Parathyroid adenoma (tissue), 2 donors: ENCODE measurements at regions not wholly inside any gene's neighbourhood (a gene's known extent, or its start where the extent isn't known, plus 50 kb on each side); places are given as distances from the start of the nearest gene placed in this dataset.

Experiments used
- H2AFZ ChIP-seq: fragments of 300-600 bp; sonication (generic); one replicate; pipeline ENCODE4 v1.7.0; 2017; ENCODE audit warnings: antibody characterized with exemption, mild to moderate bottlenecking
- H3K27ac ChIP-seq: fragments of 300-600 bp; sonication (generic); one replicate; pipeline ENCODE4 v1.7.0; 2017
- H3K27me3 ChIP-seq: fragments of 300-600 bp; sonication (generic); one replicate; pipeline ENCODE4 v1.7.0; 2017; ENCODE audit warnings: low read length; ENCODE audit not compliant: control insufficient read depth, insufficient read depth
- H3K36me3 ChIP-seq: fragments of 300-600 bp; sonication (generic); one replicate; pipeline ENCODE4 v1.7.0; 2017; ENCODE audit warnings: low read length; ENCODE audit not compliant: control insufficient read depth, insufficient read depth
- H3K4me1 ChIP-seq: fragments of 300-600 bp; sonication (generic); one replicate; pipeline ENCODE4 v1.7.0; 2017; ENCODE audit warnings: control low read depth
- H3K4me2 ChIP-seq: fragments of 300-600 bp; sonication (generic); one replicate; pipeline ENCODE4 v1.7.0; 2017; ENCODE audit warnings: low read length
- H3K4me3 ChIP-seq: fragments of 300-600 bp; sonication (generic); one replicate; pipeline ENCODE4 v1.7.0; 2017; ENCODE audit warnings: low read depth, low read length
- H3K79me2 ChIP-seq: fragments of 300-600 bp; sonication (generic); one replicate; pipeline ENCODE4 v1.7.0; 2017; ENCODE audit warnings: control low read depth
- H3K9ac ChIP-seq: fragments of 300-600 bp; sonication (generic); one replicate; pipeline ENCODE4 v1.7.0; 2017; ENCODE audit warnings: mild to moderate bottlenecking
- H3K9me3 ChIP-seq: fragments of 300-600 bp; sonication (generic); one replicate; pipeline ENCODE4 v1.7.0; 2017; ENCODE audit warnings: low read length; ENCODE audit not compliant: control insufficient read depth
- CTCF ChIP-seq: fragments of 300-600 bp; sonication (generic); IDR thresholded peaks from one replicate; pipeline ENCODE4 v1.7.0; 2017; ENCODE audit warnings: antibody characterized with exemption, mild to moderate bottlenecking
- donor health status: primary hyperparathyroidism.

DNA sequence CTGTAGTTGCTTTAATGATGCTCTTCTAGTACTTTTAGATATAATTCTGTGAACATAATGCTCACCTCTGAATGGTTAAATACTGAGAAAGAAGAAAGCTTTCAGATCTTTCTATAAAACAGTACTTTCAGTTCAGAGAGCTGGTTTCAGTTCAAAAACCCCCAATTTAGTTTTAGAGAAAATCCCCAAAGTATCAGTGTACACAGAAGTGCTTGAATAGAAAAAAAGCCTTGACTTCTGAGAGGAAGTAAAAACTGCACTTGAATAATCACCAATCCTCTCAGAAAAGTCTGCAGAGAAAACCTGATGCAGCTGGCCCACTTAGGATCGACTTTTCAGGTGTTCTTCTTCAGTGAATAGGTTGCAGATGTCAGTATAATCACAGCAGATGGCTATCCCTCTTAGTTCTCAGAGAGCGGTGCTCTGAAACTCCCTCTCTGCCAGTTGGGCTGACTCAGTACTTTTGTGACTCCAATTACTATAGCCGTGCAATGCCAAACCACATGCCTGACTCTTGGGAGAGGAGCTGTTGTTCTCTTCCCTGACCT, 616.3 kb downstream of the LRFN5 start:
- no peaks in the 10 kb centered on the region for H3K36me3 ChIP-seq
- no peaks in the 10 kb centered on the region for H3K27me3 ChIP-seq
- no peak overlapping the region for H2AFZ ChIP-seq
- no peak overlapping the region for H3K4me2 ChIP-seq
- no peaks in the 10 kb centered on the region for H3K4me1 ChIP-seq
- H3K79me2 ChIP-seq: no peaks in the 10 kb centered on the region
- no peak overlapping the region for H3K27ac ChIP-seq
- no peaks in the 10 kb centered on the region for H3K9me3 ChIP-seq
- no peak for TF ChIP-seq CTCF
- H3K4me3 ChIP-seq: no peak overlapping the region
- no peak overlapping the region for H3K9ac ChIP-seq

DNA sequence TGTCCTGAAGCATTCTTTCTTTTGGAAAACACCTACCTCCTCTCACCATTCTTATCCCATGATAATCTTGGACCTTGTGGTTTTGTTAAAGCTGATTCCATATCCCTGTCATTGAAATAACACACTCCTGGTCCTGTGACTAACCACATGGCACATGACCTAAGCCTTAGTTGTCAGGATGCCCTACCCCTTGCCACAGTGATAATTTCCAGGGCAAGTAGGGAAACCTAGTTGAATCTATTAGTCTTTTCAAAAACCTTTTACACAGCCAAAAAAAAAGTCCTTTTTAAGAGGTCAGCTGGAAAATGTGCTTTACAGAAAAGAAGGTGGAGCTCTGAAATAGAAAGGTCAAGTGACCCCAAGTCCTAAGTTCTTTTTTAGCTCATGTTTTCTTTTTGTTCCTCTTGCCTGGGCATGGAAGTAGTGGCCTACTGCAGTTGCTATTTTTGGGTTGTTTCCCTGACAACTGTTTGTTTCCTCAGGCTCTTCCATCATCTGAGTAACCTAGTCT, 608.4 kb downstream of the LRFN5 start:
- H3K4me2 ChIP-seq: no peak overlapping the region
- H3K4me1 ChIP-seq: no peaks in the 10 kb centered on the region
- H3K36me3 ChIP-seq: no peaks in the 10 kb centered on the region
- no peak overlapping the region for H3K4me3 ChIP-seq
- H3K27me3 ChIP-seq: no peaks in the 10 kb centered on the region
- H2AFZ ChIP-seq: no peak overlapping the region
- no peak overlapping the region for H3K27ac ChIP-seq
- H3K9ac ChIP-seq: no peak overlapping the region
- no peak for TF ChIP-seq CTCF
- H3K9me3 ChIP-seq: no peaks in the 10 kb centered on the region
- no peaks in the 10 kb centered on the region for H3K79me2 ChIP-seq

DNA sequence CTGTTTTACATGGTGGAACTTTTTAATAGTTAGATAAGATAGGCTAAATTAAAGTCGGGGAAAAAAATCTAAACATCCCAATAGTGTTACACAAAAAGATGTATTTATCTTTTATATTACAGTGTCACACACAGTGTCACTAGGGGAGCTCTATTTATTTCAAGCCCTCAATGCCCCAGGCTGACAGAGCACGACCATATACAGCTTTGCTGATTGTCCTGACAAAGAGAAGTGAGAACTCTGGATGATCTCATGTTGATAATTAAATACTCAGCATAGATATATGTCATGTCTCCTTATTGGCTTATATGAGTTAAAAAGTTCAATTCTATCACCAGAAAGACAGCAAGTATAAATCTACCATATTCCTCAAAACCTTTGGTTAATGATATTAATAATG, 594.3 kb downstream of the LRFN5 start:
- TF ChIP-seq CTCF: no peak
- Histone ChIP-seq H3K27ac (no peak overlapping the region), H3K36me3 (no peaks in the 10 kb centered on the region), H3K4me3 (no peak overlapping the region), H3K4me2 (no peak overlapping the region), H2AFZ (no peak overlapping the region), H3K79me2 (no peaks in the 10 kb centered on the region), H3K4me1 (no peaks in the 10 kb centered on the region), H3K27me3 (no peaks in the 10 kb centered on the region), H3K9ac (no peak overlapping the region), H3K9me3 (no peaks in the 10 kb centered on the region)

- TF ChIP-seq CTCF: no peak
- Histone ChIP-seq H3K4me1 (no peaks in the 10 kb centered on the region), H3K27me3 (no peaks in the 10 kb centered on the region), H3K36me3 (no peaks in the 10 kb centered on the region), H2AFZ (no peak overlapping the region), H3K4me3 (no peak overlapping the region), H3K9ac (no peak overlapping the region), H3K9me3 (no peaks in the 10 kb centered on the region), H3K79me2 (no peaks in the 10 kb centered on the region), H3K27ac (no peak overlapping the region), H3K4me2 (no peak overlapping the region)
Observed at GRCh38 chr14:42198010-42198409, 591.3 kb downstream of the LRFN5 start.
